Large intestine (tissue), 3 donors: ENCODE measurements at regions not wholly inside any gene's neighbourhood (a gene's known extent, or its start where the extent isn't known, plus 50 kb on each side); places are given as distances from the start of the nearest gene placed in this dataset.
A peak's percentile ranks its signal among the peaks of the same experiment; 100 is the strongest.

Source experiments
- DNase-seq, 2 donors: peaks; one replicate each; pipeline versions ENCODE4 v3.0.0 to v3.0.0-alpha.2; 2013
- H3K27ac ChIP-seq: one replicate; pipeline ENCODE4 v1.5.1; 2013; ENCODE audit warnings: low read length
- H3K27me3 ChIP-seq: 2 replicates; pipeline ENCODE4 v1.6.1; 2013; ENCODE audit warnings: low read length; ENCODE audit not compliant: control insufficient read depth, insufficient read depth
- H3K36me3 ChIP-seq: 2 replicates; pipeline ENCODE4 v1.6.1; 2013; ENCODE audit warnings: low read length; ENCODE audit not compliant: control insufficient read depth, insufficient read depth
- H3K4me1 ChIP-seq: one replicate; pipeline ENCODE4 v1.6.1; 2013; ENCODE audit warnings: low read length; ENCODE audit not compliant: control insufficient read depth, insufficient read depth
- H3K4me3 ChIP-seq: one replicate; pipeline ENCODE4 v1.5.1; 2013; ENCODE audit warnings: low read length
- H3K9me3 ChIP-seq: one replicate; pipeline ENCODE4 v1.6.1; 2013; ENCODE audit warnings: mild to moderate bottlenecking, low read depth, low read length, moderate library complexity; ENCODE audit not compliant: control insufficient read depth
- whole genome bisulfite sequencing: methylation state at CpG from one replicate; pipeline ENCODE4 v1.1.5; 2013; ENCODE audit warnings: low lambda C conversion rate; ENCODE audit not compliant: insufficient coverage; 5-methylcytosine and 5-hydroxymethylcytosine counted together

- WGBS, result 60% methylated on average over 1 of the region's 5 CpGs
- Histone ChIP-seq H3K36me3 (no peaks in the 10 kb centered on the region), H3K27ac (no peak overlapping the region)
Observed at GRCh38 chr5:143606043-143606752, 202.7 kb upstream of the NR3C1 start.

GRCh38 chr5:143605403-143606005, 202.0 kb upstream of the NR3C1 start:
- WGBS, result 80% methylated on average over 1 of the region's 4 CpGs
- no peak overlapping the region for H3K27ac ChIP-seq

More at GRCh38 chr5:143606043-143606752, 202.7 kb upstream of the NR3C1 start:
- Histone ChIP-seq H3K4me3 (no peak overlapping the region), H3K27me3 (no peaks in the 10 kb centered on the region), H3K9me3 (no peaks in the 10 kb centered on the region), H3K4me1 (no peaks in the 10 kb centered on the region)
- no peak for DNase-seq

GRCh38 chr5:143601917-143602333, 198.4 kb upstream of the NR3C1 start:
- H3K4me1 ChIP-seq, result peaks cover under 1% of the 10 kb centered on the region
- H3K27ac ChIP-seq, result no peak overlapping the region
- no peaks in the 10 kb centered on the region for H3K9me3 ChIP-seq
- no peaks in the 10 kb centered on the region for H3K36me3 ChIP-seq
- no peaks in the 10 kb centered on the region for H3K27me3 ChIP-seq
- no peak for DNase-seq
- WGBS, result no CpG with 5 or more reads among the region's 4 CpGs
- no peak overlapping the region for H3K4me3 ChIP-seq

More at GRCh38 chr5:143605403-143606005, 202.0 kb upstream of the NR3C1 start:
- no peaks in the 10 kb centered on the region for H3K27me3 ChIP-seq
- no peaks in the 10 kb centered on the region for H3K4me1 ChIP-seq
- H3K9me3 ChIP-seq, result no peaks in the 10 kb centered on the region
- no peaks in the 10 kb centered on the region for H3K36me3 ChIP-seq
- H3K4me3 ChIP-seq, result no peak overlapping the region
- no peak for DNase-seq

GRCh38 chr5:143601357-143601756, 197.9 kb upstream of the NR3C1 start:
- no peaks in the 10 kb centered on the region for H3K9me3 ChIP-seq
- peaks cover 3% of the 10 kb centered on the region for H3K4me1 ChIP-seq
- no peak overlapping the region for H3K27ac ChIP-seq
- no CpG with 5 or more reads among the region's 6 CpGs for WGBS
- DNase-seq, result peak in 1 of 2 donors; percentile 18
- no peak overlapping the region for H3K4me3 ChIP-seq
- H3K36me3 ChIP-seq, result no peaks in the 10 kb centered on the region
- no peaks in the 10 kb centered on the region for H3K27me3 ChIP-seq

GRCh38 chr5:143600396-143601075, 197.1 kb upstream of the NR3C1 start:
- Histone ChIP-seq H3K9me3 (no peaks in the 10 kb centered on the region), H3K4me1 (peaks cover 9% of the 10 kb centered on the region), H3K36me3 (no peaks in the 10 kb centered on the region), H3K27ac (no peak overlapping the region), H3K4me3 (no peak overlapping the region), H3K27me3 (no peaks in the 10 kb centered on the region)
- no peak for DNase-seq
- 90% methylated on average over 3 of the region's 6 CpGs for WGBS

- H3K9me3 ChIP-seq, result no peaks in the 10 kb centered on the region
- 80% methylated on average over 2 of the region's 6 CpGs for WGBS
- H3K27ac ChIP-seq, result no peak overlapping the region
- DNase-seq, result no peak
- H3K27me3 ChIP-seq, result no peaks in the 10 kb centered on the region
- peaks cover 11% of the 10 kb centered on the region for H3K4me1 ChIP-seq
- H3K4me3 ChIP-seq, result no peak overlapping the region
- no peaks in the 10 kb centered on the region for H3K36me3 ChIP-seq
Observed at GRCh38 chr5:143599474-143599873, 196.0 kb upstream of the NR3C1 start.

- H3K36me3 ChIP-seq, result no peaks in the 10 kb centered on the region
- DNase-seq, result no peak
- 100% methylated on average over 1 of the region's 3 CpGs for WGBS
- H3K4me3 ChIP-seq, result no peak overlapping the region
- no peaks in the 10 kb centered on the region for H3K9me3 ChIP-seq
- H3K27ac ChIP-seq, result peak overlapping the region; percentile 42
- H3K4me1 ChIP-seq, result peaks cover 19% of the 10 kb centered on the region
- no peaks in the 10 kb centered on the region for H3K27me3 ChIP-seq
Observed at GRCh38 chr5:143596824-143597223, 193.3 kb upstream of the NR3C1 start.

GRCh38 chr5:143594902-143595818, 191.7 kb upstream of the NR3C1 start:
- peaks cover 19% of the 10 kb centered on the region for H3K4me1 ChIP-seq
- no peaks in the 10 kb centered on the region for H3K27me3 ChIP-seq
- no peak overlapping the region for H3K4me3 ChIP-seq
- no CpG with 5 or more reads among the region's 6 CpGs for WGBS
- H3K9me3 ChIP-seq, result no peaks in the 10 kb centered on the region
- no peak overlapping the region for H3K27ac ChIP-seq
- DNase-seq, result no peak
- H3K36me3 ChIP-seq, result no peaks in the 10 kb centered on the region

- Histone ChIP-seq H3K27ac (no peak overlapping the region), H3K36me3 (no peaks in the 10 kb centered on the region), H3K27me3 (no peaks in the 10 kb centered on the region), H3K4me1 (peaks cover 24% of the 10 kb centered on the region), H3K9me3 (no peaks in the 10 kb centered on the region), H3K4me3 (no peak overlapping the region)
- DNase-seq, result no peak
- 46% methylated on average over 3 of the region's 6 CpGs for WGBS
Observed at GRCh38 chr5:143593723-143594122, 190.2 kb upstream of the NR3C1 start.

- no peak for DNase-seq
- Histone ChIP-seq H3K36me3 (no peaks in the 10 kb centered on the region), H3K4me1 (peaks cover 24% of the 10 kb centered on the region), H3K27ac (no peak overlapping the region), H3K27me3 (no peaks in the 10 kb centered on the region), H3K4me3 (no peak overlapping the region), H3K9me3 (no peaks in the 10 kb centered on the region)
- no CpG with 5 or more reads among the region's 4 CpGs for WGBS
Observed at GRCh38 chr5:143592648-143593047, 189.2 kb upstream of the NR3C1 start.
